ENCODE measurements at regions not wholly inside any gene's neighbourhood (a gene's known extent, or its start where the extent isn't known, plus 50 kb on each side); places are given as distances from the start of the nearest gene placed in this dataset.

DNA sequence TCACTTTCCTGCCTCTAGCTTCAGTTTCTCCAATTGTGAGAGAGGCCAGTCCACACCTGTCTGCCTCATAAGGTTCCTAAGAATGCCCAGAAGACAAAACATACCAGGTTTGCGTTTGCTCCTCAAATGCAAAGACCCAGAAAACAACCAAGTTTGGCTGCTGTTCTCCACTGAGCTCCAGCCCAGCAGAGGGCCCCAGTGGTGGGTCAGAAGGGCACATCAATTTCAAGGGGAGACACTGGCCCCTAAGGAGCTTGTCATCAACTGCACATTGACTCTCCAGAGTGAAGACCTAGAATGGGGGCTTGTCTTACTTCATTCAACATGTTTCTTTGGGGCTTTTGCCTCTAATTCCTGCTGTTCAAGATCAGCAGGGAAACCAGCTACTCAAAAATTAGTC is 127.9 kb upstream of the SLC6A11 start:
- Histone ChIP-seq H3K9me3 (ENCODE audit: control insufficient read depth in 2 of 3, insufficient read depth in 1 of 3, low read length in 3 of 3) (no peaks in the 10 kb centered on the region), H3K27ac (ENCODE audit: low read depth in 2 of 2, low read length in 2 of 2) (no peak overlapping the region), H3K27me3 (ENCODE audit: control insufficient read depth, insufficient read depth, low read length) (no peaks in the 10 kb centered on the region), H3K4me3 (ENCODE audit: low read length in 3 of 3) (no peak overlapping the region), H3K9ac (ENCODE audit: low read length in 3 of 3) (no peak overlapping the region), H3K4me1 (ENCODE audit: control insufficient read depth in 2 of 3, insufficient read depth in 2 of 3, low read depth in 1 of 3, low read length in 3 of 3) (no peaks in the 10 kb centered on the region), H3K36me3 (ENCODE audit: control insufficient read depth in 2 of 3, insufficient read depth in 3 of 3, low read length in 3 of 3) (no peaks in the 10 kb centered on the region)
- FAIRE-seq = no peak
- DNase-seq = no peak
- intact Hi-C loops (cut with DNase I) = no loop called here
- TF ChIP-seq, protein P1, sequence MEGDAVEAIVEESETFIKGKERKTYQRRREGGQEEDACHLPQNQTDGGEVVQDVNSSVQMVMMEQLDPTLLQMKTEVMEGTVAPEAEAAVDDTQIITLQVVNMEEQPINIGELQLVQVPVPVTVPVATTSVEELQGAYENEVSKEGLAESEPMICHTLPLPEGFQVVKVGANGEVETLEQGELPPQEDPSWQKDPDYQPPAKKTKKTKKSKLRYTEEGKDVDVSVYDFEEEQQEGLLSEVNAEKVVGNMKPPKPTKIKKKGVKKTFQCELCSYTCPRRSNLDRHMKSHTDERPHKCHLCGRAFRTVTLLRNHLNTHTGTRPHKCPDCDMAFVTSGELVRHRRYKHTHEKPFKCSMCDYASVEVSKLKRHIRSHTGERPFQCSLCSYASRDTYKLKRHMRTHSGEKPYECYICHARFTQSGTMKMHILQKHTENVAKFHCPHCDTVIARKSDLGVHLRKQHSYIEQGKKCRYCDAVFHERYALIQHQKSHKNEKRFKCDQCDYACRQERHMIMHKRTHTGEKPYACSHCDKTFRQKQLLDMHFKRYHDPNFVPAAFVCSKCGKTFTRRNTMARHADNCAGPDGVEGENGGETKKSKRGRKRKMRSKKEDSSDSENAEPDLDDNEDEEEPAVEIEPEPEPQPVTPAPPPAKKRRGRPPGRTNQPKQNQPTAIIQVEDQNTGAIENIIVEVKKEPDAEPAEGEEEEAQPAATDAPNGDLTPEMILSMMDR (IDR thresholded peaks at IDR 0.05; ENCODE audit: borderline replicate concordance, extremely low read depth, insufficient read depth) = no peak

DNA sequence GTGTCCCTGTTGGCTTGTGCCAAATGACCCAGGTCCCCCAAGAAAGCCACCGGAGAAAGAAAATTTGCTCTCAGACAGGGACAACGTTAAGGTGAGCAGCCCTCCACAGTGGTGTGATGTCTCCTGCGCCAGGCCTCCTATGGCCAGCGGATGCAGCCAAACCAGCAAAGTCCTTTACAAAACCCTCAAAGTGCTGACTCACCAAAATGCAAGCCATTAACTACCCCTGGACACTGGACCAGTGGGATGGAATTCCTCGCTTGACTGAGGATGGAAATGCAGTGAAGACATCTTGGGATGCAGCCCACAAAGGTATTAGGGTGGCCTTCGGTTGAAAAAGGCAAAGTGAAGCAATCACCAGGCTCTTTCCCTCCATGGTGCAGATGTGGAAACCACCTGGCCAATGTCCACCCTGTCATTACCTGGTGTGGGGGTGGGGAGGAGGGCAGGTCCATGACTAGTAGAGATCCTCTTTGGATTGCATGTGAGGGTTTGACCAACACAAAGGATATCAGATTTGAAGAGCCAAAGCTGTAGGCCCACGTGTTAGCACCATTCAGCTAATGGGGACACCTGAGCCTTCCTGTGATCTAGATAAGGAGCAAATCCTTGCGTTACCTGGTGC is 127.4 kb upstream of the SLC6A11 start:
- Histone ChIP-seq H3K9ac (ENCODE audit: low read length in 3 of 3) (no peak overlapping the region), H3K36me3 (ENCODE audit: control insufficient read depth in 2 of 3, insufficient read depth in 3 of 3, low read length in 3 of 3) (no peaks in the 10 kb centered on the region), H3K27ac (ENCODE audit: low read depth in 2 of 2, low read length in 2 of 2) (no peak overlapping the region), H3K9me3 (ENCODE audit: control insufficient read depth in 2 of 3, insufficient read depth in 1 of 3, low read length in 3 of 3) (no peaks in the 10 kb centered on the region), H3K4me3 (ENCODE audit: low read length in 3 of 3) (no peak overlapping the region), H3K4me1 (ENCODE audit: control insufficient read depth in 2 of 3, insufficient read depth in 2 of 3, low read depth in 1 of 3, low read length in 3 of 3) (no peaks in the 10 kb centered on the region), H3K27me3 (ENCODE audit: control insufficient read depth, insufficient read depth, low read length) (no peaks in the 10 kb centered on the region)
- FAIRE-seq (no peak), DNase-seq (no peak)
- TF ChIP-seq, protein P1 (IDR thresholded peaks at IDR 0.05; ENCODE audit: borderline replicate concordance, extremely low read depth, insufficient read depth) = no peak
- intact Hi-C loops (cut with DNase I) = no loop called here

DNA sequence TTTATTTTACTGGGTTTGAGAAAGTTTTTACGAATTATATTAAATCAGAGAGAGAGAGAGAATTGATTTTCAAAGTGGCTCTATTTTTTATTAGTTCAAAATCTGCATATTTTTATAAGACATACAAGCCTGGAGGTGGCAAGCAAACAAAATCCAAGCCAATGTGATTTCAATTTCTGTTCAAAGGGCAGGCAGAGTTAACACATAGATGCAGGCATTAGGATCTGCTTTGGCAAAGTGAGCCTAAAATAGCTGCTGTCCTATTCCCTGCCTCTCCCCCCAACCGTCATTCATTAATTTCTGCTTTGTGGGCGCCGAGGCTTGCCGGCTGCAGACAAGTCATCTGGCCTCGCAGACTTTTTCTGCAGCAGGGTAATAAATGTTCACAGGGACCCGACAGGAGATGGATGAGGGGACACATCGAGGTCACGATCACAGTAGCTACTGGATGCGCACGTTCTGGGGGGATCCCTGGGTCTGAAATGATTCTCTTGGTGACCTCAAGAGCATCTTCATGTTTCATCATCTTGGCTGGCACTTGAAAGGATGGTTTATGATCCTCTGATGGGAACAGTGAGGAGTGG is 123.9 kb upstream of the SLC6A11 start:
- FAIRE-seq (no peak), DNase-seq (peak in 3 of 5 donors; percentile 58 to 71 (median 64))
- H3K4me1 ChIP-seq (ENCODE audit: control insufficient read depth in 2 of 3, insufficient read depth in 2 of 3, low read depth in 1 of 3, low read length in 3 of 3) = no peaks in the 10 kb centered on the region
- no peak overlapping the region for H3K4me3 ChIP-seq (ENCODE audit: low read length in 3 of 3)
- H3K27me3 ChIP-seq (ENCODE audit: control insufficient read depth, insufficient read depth, low read length) = no peaks in the 10 kb centered on the region
- intact Hi-C loops (cut with DNase I) = no loop called here
- H3K9ac ChIP-seq (ENCODE audit: low read length in 3 of 3) = no peak overlapping the region
- no peak overlapping the region for H3K27ac ChIP-seq (ENCODE audit: low read depth in 2 of 2, low read length in 2 of 2)
- no peaks in the 10 kb centered on the region for H3K9me3 ChIP-seq (ENCODE audit: control insufficient read depth in 2 of 3, insufficient read depth in 1 of 3, low read length in 3 of 3)
- TF ChIP-seq, protein P1 (IDR thresholded peaks at IDR 0.05; ENCODE audit: borderline replicate concordance, extremely low read depth, insufficient read depth) = no peak
- no peaks in the 10 kb centered on the region for H3K36me3 ChIP-seq (ENCODE audit: control insufficient read depth in 2 of 3, insufficient read depth in 3 of 3, low read length in 3 of 3)

Measured in kidney (tissue), 13 donors.